Thymus (tissue), 11 donors: ENCODE measurements at regions not wholly inside any gene's neighbourhood (a gene's known extent, or its start where the extent isn't known, plus 50 kb on each side); places are given as distances from the start of the nearest gene placed in this dataset.

Source experiments
- DNase-seq, 9 donors: peaks; one replicate each; pipeline ENCODE4 v3.0.0-alpha.2; 2013; ENCODE audit warnings: low spot score in 9 of 9, low read depth in 6 of 9, missing footprints in 1 of 9
- H3K27ac ChIP-seq, 2 donors: one replicate each; pipeline ENCODE4 v1.5.1; 2013; ENCODE audit warnings: control low read depth in 1 of 2, low read depth in 1 of 2, low read length in 1 of 2, mild to moderate bottlenecking in 1 of 2, moderate library complexity in 1 of 2
- H3K27me3 ChIP-seq, 2 donors: one replicate each; pipeline ENCODE4 v1.5.1; 2013; ENCODE audit warnings: low read length in 1 of 2; ENCODE audit not compliant: control insufficient read depth in 2 of 2, insufficient read depth in 1 of 2
- H3K36me3 ChIP-seq, 2 donors: one replicate each; pipeline ENCODE4 v1.5.1; 2013; ENCODE audit warnings: low read length in 1 of 2, mild to moderate bottlenecking in 1 of 2, moderate library complexity in 1 of 2; ENCODE audit not compliant: control insufficient read depth in 2 of 2, insufficient read depth in 2 of 2
- H3K4me1 ChIP-seq, 2 donors: one replicate each; pipeline ENCODE4 v1.5.1; 2013; ENCODE audit warnings: low read length in 2 of 2; ENCODE audit not compliant: control insufficient read depth in 2 of 2, insufficient read depth in 2 of 2
- H3K4me3 ChIP-seq, 2 donors: one replicate each; pipeline ENCODE4 v1.5.1; 2013; ENCODE audit warnings: low read length in 2 of 2, control low read depth in 1 of 2, mild to moderate bottlenecking in 1 of 2
- H3K9me3 ChIP-seq, 2 donors: one replicate each; pipeline ENCODE4 v1.5.1; 2013; ENCODE audit warnings: low read length in 1 of 2, mild to moderate bottlenecking in 1 of 2; ENCODE audit not compliant: control insufficient read depth in 2 of 2, insufficient read depth in 1 of 2
- WGBS: extraction: QIAGEN DNeasy Blood & Tissue Kit; methylation state at CpG from one replicate; pipeline ENCODE4 v1.1.7; 2013; 5-methylcytosine and 5-hydroxymethylcytosine counted together
- donor health status: healthy.

GRCh38 chr10:28859791-28860190 lies 182.5 kb downstream of the BAMBI start:
- no peaks in the 10 kb centered on the region for H3K4me1 ChIP-seq
- DNase-seq, result no peak
- H3K27ac ChIP-seq, result no peak overlapping the region
- H3K9me3 ChIP-seq, result peaks cover 0 to 6% of the 10 kb centered on the region in 2 donors
- H3K4me3 ChIP-seq, result no peak overlapping the region
- no peaks in the 10 kb centered on the region for H3K36me3 ChIP-seq
- no peaks in the 10 kb centered on the region for H3K27me3 ChIP-seq
- 85% methylated on average over 5 of the region's 5 CpGs for WGBS

GRCh38 chr10:28862219-28862618 lies 184.9 kb downstream of the BAMBI start:
- Histone ChIP-seq H3K27ac (no peak overlapping the region), H3K4me3 (no peak overlapping the region), H3K4me1 (no peaks in the 10 kb centered on the region), H3K9me3 (peaks cover 0 to 3% of the 10 kb centered on the region in 2 donors), H3K27me3 (no peaks in the 10 kb centered on the region), H3K36me3 (no peaks in the 10 kb centered on the region)
- WGBS, result 92% methylated on average over 2 of the region's 2 CpGs
- DNase-seq, result no peak

DNA sequence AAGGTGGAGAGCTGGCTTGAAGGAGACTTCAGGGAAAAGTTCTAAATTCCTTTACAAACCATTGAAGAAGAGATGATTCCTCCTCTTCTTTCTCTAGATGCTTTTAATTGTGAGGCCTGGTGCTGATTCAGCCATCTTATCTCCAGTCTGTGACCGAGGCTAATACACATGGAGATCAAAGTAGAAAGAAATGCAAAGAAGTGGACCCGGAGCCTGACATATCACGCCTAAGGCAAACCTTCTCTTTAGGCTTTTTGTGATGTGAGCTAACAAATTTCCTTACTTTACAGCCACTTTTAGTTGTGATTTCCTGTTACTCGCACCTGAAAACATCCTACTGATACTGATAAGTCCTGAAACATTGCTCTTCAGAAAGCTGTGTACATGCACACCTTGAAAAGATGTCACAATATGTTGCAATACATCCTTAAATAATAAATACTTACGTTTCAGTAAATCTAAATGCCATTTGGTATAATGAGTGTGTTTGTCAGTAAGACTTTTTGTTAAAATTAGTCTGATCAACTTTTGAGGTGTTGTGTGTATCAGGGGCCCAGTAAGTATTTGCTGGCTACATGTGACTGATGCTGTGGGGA lies 192.4 kb downstream of the BAMBI start:
- Histone ChIP-seq H3K4me3 (no peak overlapping the region), H3K36me3 (no peaks in the 10 kb centered on the region), H3K9me3 (no peaks in the 10 kb centered on the region), H3K27me3 (no peaks in the 10 kb centered on the region), H3K4me1 (no peaks in the 10 kb centered on the region), H3K27ac (no peak overlapping the region)
- no peak for DNase-seq
- 75% methylated on average over 5 of the region's 5 CpGs for WGBS

- no peaks in the 10 kb centered on the region for H3K9me3 ChIP-seq
- DNase-seq, result no peak
- H3K4me3 ChIP-seq, result no peak overlapping the region
- H3K27me3 ChIP-seq, result no peaks in the 10 kb centered on the region
- H3K27ac ChIP-seq, result no peak overlapping the region
- H3K36me3 ChIP-seq, result no peaks in the 10 kb centered on the region
- H3K4me1 ChIP-seq, result no peaks in the 10 kb centered on the region
- WGBS, result 95% methylated on average over 4 of the region's 4 CpGs
These were observed 194.3 kb downstream of the BAMBI start for GRCh38 chr10:28871665-28872064.

DNA sequence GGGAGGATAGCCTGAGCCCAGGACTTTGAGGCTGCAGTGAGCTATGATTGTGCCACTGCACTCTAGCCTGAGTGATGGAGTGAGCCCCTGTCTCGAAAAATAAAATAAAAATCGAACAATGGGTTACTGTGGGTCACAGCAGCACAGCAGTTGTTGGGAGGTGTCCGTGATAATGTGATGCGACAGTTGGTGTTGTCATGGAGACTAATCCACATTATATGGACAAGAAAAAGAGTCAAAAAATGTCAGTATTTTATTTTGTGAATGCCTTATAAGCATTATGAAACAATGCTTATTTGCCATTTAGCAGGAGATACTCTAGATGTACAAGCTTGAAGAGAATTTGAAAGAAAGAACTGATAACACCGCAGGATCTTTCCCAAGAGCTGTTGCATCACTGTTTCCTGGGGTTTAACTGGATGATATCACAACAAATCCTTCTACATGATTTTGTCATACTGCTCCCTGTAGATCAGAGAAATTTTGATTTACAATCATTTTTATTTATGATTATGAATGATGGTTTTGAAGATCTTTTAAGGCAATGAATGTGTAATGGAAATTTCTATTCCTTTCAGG lies 195.4 kb downstream of the BAMBI start:
- no peak for DNase-seq
- H3K4me3 ChIP-seq, result no peak overlapping the region
- WGBS, result 92% methylated on average over 5 of the region's 5 CpGs

DNA sequence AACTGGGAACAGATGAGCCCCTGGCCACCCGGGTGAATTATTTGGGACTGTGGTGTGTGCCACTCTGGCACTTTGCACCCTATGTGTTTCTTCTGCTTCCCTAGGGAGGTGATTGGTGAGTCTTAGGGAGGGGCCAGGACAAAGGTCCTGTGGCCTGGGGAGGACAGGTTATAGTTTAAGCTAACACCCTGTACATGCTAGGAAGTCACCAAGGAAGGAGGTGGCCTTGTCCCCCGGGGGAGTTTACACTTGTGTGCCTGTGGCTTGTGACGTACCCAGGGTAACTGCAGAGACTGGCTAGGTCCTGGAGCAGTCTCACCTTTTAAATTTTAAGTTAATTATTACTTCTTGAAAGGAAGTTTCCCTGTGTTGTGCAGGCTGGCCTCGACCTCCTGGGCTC lies 196.2 kb downstream of the BAMBI start:
- 88% methylated on average over 4 of the region's 4 CpGs for WGBS
- Histone ChIP-seq H3K9me3 (no peaks in the 10 kb centered on the region), H3K27me3 (no peaks in the 10 kb centered on the region), H3K36me3 (no peaks in the 10 kb centered on the region), H3K4me3 (no peak overlapping the region), H3K4me1 (no peaks in the 10 kb centered on the region), H3K27ac (no peak overlapping the region)
- DNase-seq, result no peak

More for the DNA sequence above, 195.4 kb downstream of the BAMBI start:
- no peaks in the 10 kb centered on the region for H3K27me3 ChIP-seq
- no peak overlapping the region for H3K27ac ChIP-seq
- H3K9me3 ChIP-seq, result no peaks in the 10 kb centered on the region
- H3K36me3 ChIP-seq, result no peaks in the 10 kb centered on the region
- H3K4me1 ChIP-seq, result no peaks in the 10 kb centered on the region

DNA sequence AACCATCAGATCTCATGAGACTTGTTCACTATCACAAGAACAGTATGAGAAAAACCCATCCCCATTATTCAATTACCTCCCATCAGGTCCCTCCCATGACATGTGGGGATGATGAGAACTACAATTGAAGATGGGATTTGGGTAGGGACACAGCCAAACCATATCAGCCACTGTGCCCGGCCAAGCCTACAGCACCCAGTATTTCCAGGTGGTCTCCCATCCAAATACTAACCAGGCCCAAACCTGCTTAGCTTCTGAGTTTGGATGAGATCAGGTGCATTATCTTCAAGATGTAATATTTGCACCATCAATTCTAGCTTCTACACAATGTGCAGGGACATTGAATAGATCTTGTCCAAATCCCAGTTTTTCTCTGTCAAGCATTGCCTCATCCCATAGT lies 196.9 kb downstream of the BAMBI start:
- Histone ChIP-seq H3K4me1 (no peaks in the 10 kb centered on the region), H3K27ac (no peak overlapping the region), H3K27me3 (no peaks in the 10 kb centered on the region), H3K4me3 (no peak overlapping the region), H3K9me3 (no peaks in the 10 kb centered on the region), H3K36me3 (no peaks in the 10 kb centered on the region)
- DNase-seq, result no peak
- 97% methylated on average over 1 of the region's 1 CpG for WGBS

GRCh38 chr10:28875549-28876081 lies 198.3 kb downstream of the BAMBI start:
- 85% methylated on average over 14 of the region's 14 CpGs for WGBS

GRCh38 chr10:28878236-28878970 lies 201.1 kb downstream of the BAMBI start:
- Histone ChIP-seq H3K4me3 (no peak overlapping the region), H3K36me3 (no peaks in the 10 kb centered on the region), H3K27ac (no peak overlapping the region), H3K4me1 (no peaks in the 10 kb centered on the region), H3K9me3 (no peaks in the 10 kb centered on the region), H3K27me3 (no peaks in the 10 kb centered on the region)
- DNase-seq, result no peak
- WGBS, result 75% methylated on average over 5 of the region's 5 CpGs

More at GRCh38 chr10:28875549-28876081, 198.3 kb downstream of the BAMBI start:
- Histone ChIP-seq H3K27me3 (no peaks in the 10 kb centered on the region), H3K4me1 (no peaks in the 10 kb centered on the region), H3K9me3 (no peaks in the 10 kb centered on the region), H3K27ac (no peak overlapping the region), H3K4me3 (no peak overlapping the region), H3K36me3 (no peaks in the 10 kb centered on the region)
- DNase-seq, result no peak
